HAP-1 (cell line): ENCODE measurements at regions not wholly inside any gene's neighbourhood (a gene's known extent, or its start where the extent isn't known, plus 50 kb on each side); places are given as distances from the start of the nearest gene placed in this dataset.

Experiments
- DNase-seq, 2 experiments: peaks; one replicate each; pipeline ENCODE4 v3.0.0-alpha.2; 2016 to 2020; ENCODE audit warnings: low spot score in 2 of 2
- H3K27me3 ChIP-seq: fragments of 250-450 bp; sonication (Bioruptor Pico); 2 replicates; pipeline ENCODE4 v1.5.1; 2020; ENCODE audit warnings: low read depth, mild to moderate bottlenecking, moderate library complexity
- H3K36me3 ChIP-seq: fragments of 250-450 bp; sonication (Bioruptor Pico); replicated peaks from 2 replicates; pipeline ENCODE4 v1.5.1; 2020; ENCODE audit warnings: mild to moderate bottlenecking
- H3K4me1 ChIP-seq: fragments of 250-450 bp; sonication (Bioruptor Pico); 2 replicates; pipeline ENCODE4 v1.5.1; 2020; ENCODE audit warnings: mild to moderate bottlenecking
- H3K4me3 ChIP-seq: fragments of 250-450 bp; sonication (Bioruptor Pico); 2 replicates; pipeline ENCODE4 v1.5.1; 2020; ENCODE audit warnings: mild to moderate bottlenecking, moderate library complexity
- H3K9me3 ChIP-seq: fragments of 250-450 bp; sonication (Bioruptor Pico); 2 replicates; pipeline ENCODE4 v1.5.1; 2020; ENCODE audit warnings: mild to moderate bottlenecking, moderate library complexity
- in situ Hi-C: fragments of 300-500 bp; cut with MboI; formaldehyde crosslinking; loops from 3 replicates; pipeline ENCODE4 v1.14.3; 2020; ENCODE audit warnings: low sequenced_read_pairs, inconsistent platforms, mixed read lengths

DNA sequence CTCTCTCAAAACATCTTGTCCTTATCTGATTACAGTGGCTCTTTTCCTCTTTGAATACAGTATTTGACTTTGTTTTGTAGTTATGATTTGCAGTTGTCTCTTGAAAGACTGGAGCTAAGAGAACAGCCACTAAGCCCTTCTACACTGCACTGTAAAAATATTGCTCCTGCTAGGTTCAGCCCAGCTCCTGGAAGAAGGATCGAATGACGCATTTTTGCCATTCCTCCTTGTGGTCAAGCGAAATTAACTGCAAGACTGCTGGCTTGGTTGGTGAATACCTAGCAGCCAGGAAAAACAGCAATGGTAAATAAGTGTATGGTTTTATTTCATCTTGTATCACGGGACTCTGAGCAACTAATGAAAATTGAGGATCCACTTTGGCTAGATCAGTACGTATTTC is 407.8 kb upstream of the CDH2 start:
- in situ Hi-C loops = no loop called here
- peak in 1 of 2 experiments; percentile 15 for DNase-seq
- Histone ChIP-seq H3K4me1 (no peaks in the 10 kb centered on the region), H3K27me3 (no peaks in the 10 kb centered on the region), H3K36me3 (no peaks in the 10 kb centered on the region), H3K9me3 (no peaks in the 10 kb centered on the region), H3K4me3 (no peak overlapping the region)

- no peaks in the 10 kb centered on the region for H3K4me1 ChIP-seq
- no peak overlapping the region for H3K4me3 ChIP-seq
- in situ Hi-C loops = no loop called here
- no peaks in the 10 kb centered on the region for H3K27me3 ChIP-seq
- H3K36me3 ChIP-seq = no peaks in the 10 kb centered on the region
- peak in 1 of 2 experiments; percentile 21 for DNase-seq
- no peaks in the 10 kb centered on the region for H3K9me3 ChIP-seq
Measured at GRCh38 chr18:28582724-28583123, 405.8 kb upstream of the CDH2 start.

DNA sequence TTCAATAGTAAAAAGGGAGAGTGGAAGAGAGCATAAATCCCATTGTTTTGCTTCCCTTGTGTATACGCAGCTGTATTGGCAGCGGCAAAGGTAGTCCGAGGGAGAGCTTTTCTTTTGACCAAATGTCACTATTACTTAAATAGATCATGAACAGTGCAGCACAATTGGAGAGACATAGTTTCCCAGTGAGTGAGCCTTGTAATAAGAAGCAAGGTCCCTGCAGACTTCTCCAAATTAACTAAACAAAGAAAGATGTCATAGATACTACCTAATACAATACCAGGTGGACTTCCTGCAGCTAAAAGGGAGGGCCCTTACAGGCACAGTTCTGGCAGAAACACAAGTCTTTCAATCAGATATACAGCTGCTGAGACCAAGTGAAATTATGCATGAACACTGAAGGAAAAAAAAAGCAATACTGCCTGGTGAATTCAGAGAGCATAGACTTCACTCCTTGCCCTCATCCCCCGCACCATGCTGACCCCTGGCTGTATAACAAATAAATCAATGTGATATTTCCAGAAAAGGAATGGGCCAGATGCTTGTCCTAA is 404.7 kb upstream of the CDH2 start:
- H3K27me3 ChIP-seq = no peaks in the 10 kb centered on the region
- H3K36me3 ChIP-seq = no peaks in the 10 kb centered on the region
- no peaks in the 10 kb centered on the region for H3K9me3 ChIP-seq
- no peak overlapping the region for H3K4me3 ChIP-seq
- no peaks in the 10 kb centered on the region for H3K4me1 ChIP-seq
- in situ Hi-C loops = no loop called here
- peak; percentile 21 to 55 for DNase-seq

DNA sequence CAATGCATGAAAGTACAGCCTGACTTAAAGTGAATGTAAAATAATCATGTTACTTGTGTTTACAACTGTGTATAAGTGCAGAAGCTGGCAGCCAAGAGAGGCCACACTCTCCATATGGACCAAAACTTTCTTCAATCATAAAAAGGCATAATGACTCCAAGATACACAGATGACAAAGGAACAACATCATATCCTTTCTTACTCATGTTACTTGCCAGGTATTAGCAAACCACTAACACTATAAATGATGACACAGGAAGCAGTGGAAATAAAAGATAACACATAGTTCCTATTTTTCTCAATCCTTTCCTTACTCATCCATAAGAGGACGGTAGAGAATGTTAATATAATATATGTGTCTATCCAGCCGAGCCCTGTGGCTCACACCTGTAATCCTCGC is 400.0 kb upstream of the CDH2 start:
- Histone ChIP-seq H3K9me3 (no peaks in the 10 kb centered on the region), H3K27me3 (no peaks in the 10 kb centered on the region), H3K36me3 (no peaks in the 10 kb centered on the region), H3K4me1 (no peaks in the 10 kb centered on the region), H3K4me3 (no peak overlapping the region)
- in situ Hi-C loops = no loop called here
- no peak for DNase-seq

DNA sequence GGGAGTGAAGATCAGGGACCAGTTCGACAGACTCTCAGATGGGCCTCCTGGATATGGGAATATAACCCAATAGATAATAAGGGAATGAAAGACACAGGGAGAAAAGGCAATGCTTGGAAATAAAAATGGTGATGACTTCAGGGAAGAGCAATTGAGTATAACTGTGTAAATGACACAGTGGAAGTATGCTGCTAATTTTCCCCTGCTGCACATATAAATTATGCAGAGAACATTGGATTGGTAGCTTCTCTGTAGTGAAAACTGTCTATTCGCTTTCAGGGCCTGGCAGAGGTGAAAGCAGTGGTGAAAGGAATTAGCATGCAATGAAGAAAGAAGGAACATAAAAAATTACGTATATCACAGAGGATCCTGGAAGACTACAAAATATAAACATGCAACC is 398.2 kb upstream of the CDH2 start:
- in situ Hi-C loops = no loop called here
- no peak for DNase-seq
- Histone ChIP-seq H3K4me1 (no peaks in the 10 kb centered on the region), H3K4me3 (no peak overlapping the region), H3K36me3 (no peaks in the 10 kb centered on the region), H3K27me3 (no peaks in the 10 kb centered on the region), H3K9me3 (no peaks in the 10 kb centered on the region)

GRCh38 chr18:28574175-28574574 is 397.2 kb upstream of the CDH2 start:
- Histone ChIP-seq H3K27me3 (no peaks in the 10 kb centered on the region; the same call in 1 of the 2 replicates), H3K36me3 (no peaks in the 10 kb centered on the region), H3K9me3 (no peaks in the 10 kb centered on the region), H3K4me3 (no peak overlapping the region), H3K4me1 (no peaks in the 10 kb centered on the region)
- in situ Hi-C loops = no loop called here
- no peak for DNase-seq

- Histone ChIP-seq H3K4me1 (no peaks in the 10 kb centered on the region), H3K36me3 (no peaks in the 10 kb centered on the region), H3K27me3 (no peaks in the 10 kb centered on the region; the same call in 1 of the 2 replicates), H3K9me3 (no peaks in the 10 kb centered on the region), H3K4me3 (no peak overlapping the region)
- in situ Hi-C loops = no loop called here
- no peak for DNase-seq
Measured at GRCh38 chr18:28571929-28572328, 395.0 kb upstream of the CDH2 start.

DNA sequence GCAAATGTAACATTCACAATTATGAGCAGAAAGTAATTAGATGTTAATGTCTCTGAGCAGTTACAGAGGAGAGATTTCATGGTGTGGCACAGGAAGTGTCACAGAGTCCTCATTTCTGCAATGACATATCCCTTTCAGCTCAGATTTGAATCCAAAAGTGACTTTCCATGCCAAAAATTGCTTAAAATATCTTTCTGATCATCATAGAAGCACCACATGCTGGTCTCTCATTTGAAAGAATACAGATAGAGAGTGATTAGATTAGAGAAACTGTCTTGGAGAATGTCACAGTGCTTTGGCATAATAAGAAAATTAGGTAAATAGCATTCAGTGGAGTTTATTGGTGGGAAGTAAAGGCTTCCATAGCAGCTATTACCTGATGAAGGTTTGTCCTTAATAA is 383.4 kb upstream of the CDH2 start:
- Histone ChIP-seq H3K9me3 (no peaks in the 10 kb centered on the region), H3K4me1 (no peaks in the 10 kb centered on the region), H3K27me3 (no peaks in the 10 kb centered on the region), H3K4me3 (no peak overlapping the region), H3K36me3 (no peaks in the 10 kb centered on the region)
- in situ Hi-C loops = no loop called here
- no peak for DNase-seq

DNA sequence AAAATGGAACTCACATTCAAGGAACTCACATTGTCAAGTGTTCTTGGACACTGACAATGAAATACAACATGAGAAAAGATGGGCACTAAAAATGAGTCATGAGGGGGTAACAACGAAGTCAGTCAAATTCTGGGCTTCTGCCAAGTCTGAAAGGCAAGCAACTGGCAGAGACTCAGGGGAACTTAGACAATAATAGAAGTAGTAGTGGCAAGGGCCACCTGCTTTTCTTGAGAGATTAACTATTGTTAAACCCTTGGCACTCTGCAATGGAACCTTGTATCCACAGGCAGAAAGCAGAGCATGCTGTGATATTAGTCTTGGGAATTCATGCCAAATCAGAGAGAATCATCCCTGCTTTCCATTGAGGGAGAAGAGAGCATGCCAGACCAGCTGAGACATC is 382.6 kb upstream of the CDH2 start:
- Histone ChIP-seq H3K4me1 (no peaks in the 10 kb centered on the region), H3K9me3 (no peaks in the 10 kb centered on the region), H3K27me3 (no peaks in the 10 kb centered on the region), H3K4me3 (no peak overlapping the region), H3K36me3 (no peaks in the 10 kb centered on the region)
- in situ Hi-C loops = no loop called here
- DNase-seq = no peak

DNA sequence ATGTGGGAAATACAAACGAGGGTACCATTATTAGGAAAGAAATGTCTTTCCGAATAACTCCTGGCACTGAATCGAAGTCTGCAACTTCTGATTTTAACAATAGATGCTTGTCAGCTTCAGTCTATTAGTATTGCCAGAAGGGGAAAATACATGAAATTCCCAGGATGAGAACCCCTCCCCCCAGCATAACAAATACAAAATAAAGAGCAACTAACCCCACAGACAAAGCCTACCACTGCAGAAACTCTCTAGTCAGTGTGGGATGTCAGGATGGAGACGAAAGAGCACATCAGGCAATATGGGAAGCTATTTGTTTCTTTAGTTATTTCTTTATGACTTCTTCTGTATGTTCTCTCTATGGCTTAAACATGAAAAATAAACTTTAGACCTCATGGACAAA is 365.0 kb upstream of the CDH2 start:
- DNase-seq = no peak
- no peaks in the 10 kb centered on the region for H3K4me1 ChIP-seq
- in situ Hi-C loops = no loop called here

GRCh38 chr18:28541276-28541930 is 364.5 kb upstream of the CDH2 start:
- H3K27me3 ChIP-seq = no peaks in the 10 kb centered on the region
- H3K4me3 ChIP-seq = no peak overlapping the region
- H3K9me3 ChIP-seq = no peaks in the 10 kb centered on the region
- H3K36me3 ChIP-seq = no peaks in the 10 kb centered on the region
- no peak for DNase-seq
- in situ Hi-C loops = no loop called here
- no peaks in the 10 kb centered on the region for H3K4me1 ChIP-seq

More for the DNA sequence above, 365.0 kb upstream of the CDH2 start:
- H3K4me3 ChIP-seq = no peak overlapping the region
- no peaks in the 10 kb centered on the region for H3K27me3 ChIP-seq
- H3K36me3 ChIP-seq = no peaks in the 10 kb centered on the region
- H3K9me3 ChIP-seq = no peaks in the 10 kb centered on the region

- no peaks in the 10 kb centered on the region for H3K27me3 ChIP-seq
- in situ Hi-C loops = no loop called here
- no peak overlapping the region for H3K4me3 ChIP-seq
- no peaks in the 10 kb centered on the region for H3K9me3 ChIP-seq
- no peaks in the 10 kb centered on the region; the same call in 1 of the 2 replicates for H3K4me1 ChIP-seq
- no peak for DNase-seq
- no peaks in the 10 kb centered on the region for H3K36me3 ChIP-seq
Measured at GRCh38 chr18:28529644-28530043, 352.7 kb upstream of the CDH2 start.

DNA sequence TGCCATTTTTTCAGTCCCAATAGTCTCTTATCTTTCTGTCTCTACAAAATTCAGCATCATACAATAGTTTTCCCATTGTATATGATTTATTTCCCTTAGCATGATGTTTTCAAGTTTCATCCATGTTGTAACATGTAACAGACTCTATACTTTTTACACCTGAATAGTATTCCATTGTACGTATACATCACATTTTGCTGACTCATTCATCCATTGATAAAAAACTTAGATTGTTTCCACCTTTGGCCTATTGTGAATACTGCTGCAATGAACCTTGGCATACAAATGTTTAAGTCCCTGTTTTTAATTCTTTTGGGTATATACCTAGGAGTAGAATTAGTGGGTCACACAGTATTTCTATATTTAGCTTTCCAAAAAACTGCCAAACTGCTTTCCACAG is 349.3 kb upstream of the CDH2 start:
- in situ Hi-C loops = no loop called here
- DNase-seq = no peak
- H3K4me3 ChIP-seq = no peak overlapping the region
- H3K4me1 ChIP-seq = peaks cover 12% of the 10 kb centered on the region
- H3K9me3 ChIP-seq = no peaks in the 10 kb centered on the region
- no peaks in the 10 kb centered on the region for H3K27me3 ChIP-seq
- H3K36me3 ChIP-seq = no peaks in the 10 kb centered on the region

- no peaks in the 10 kb centered on the region for H3K9me3 ChIP-seq
- H3K27me3 ChIP-seq = no peaks in the 10 kb centered on the region
- in situ Hi-C loops = no loop called here
- H3K4me1 ChIP-seq = peaks cover 12% of the 10 kb centered on the region
- no peak for DNase-seq
- no peak overlapping the region for H3K4me3 ChIP-seq
- no peaks in the 10 kb centered on the region for H3K36me3 ChIP-seq
Measured at GRCh38 chr18:28523758-28524475, 347.0 kb upstream of the CDH2 start.
